Colonic mucosa (tissue), 4 donors: ENCODE measurements at regions not wholly inside any gene's neighbourhood (a gene's known extent, or its start where the extent isn't known, plus 50 kb on each side); places are given as distances from the start of the nearest gene placed in this dataset.

Source experiments
- DNase-seq: peaks from one replicate; pipeline ENCODE4 v3.0.0-alpha.2; 2020
- H3K27ac ChIP-seq: fragments of 200-600 bp; one replicate; pipeline ENCODE4 v1.8.0; 2021
- H3K27me3 ChIP-seq: fragments of 200-600 bp; one replicate; pipeline ENCODE4 v1.8.0; 2021
- H3K36me3 ChIP-seq: fragments of 200-600 bp; one replicate; pipeline ENCODE4 v1.8.0; 2021
- H3K4me1 ChIP-seq: fragments of 200-600 bp; one replicate; pipeline ENCODE4 v1.8.0; 2021; ENCODE audit warnings: mild to moderate bottlenecking
- H3K4me3 ChIP-seq: fragments of 200-600 bp; one replicate; pipeline ENCODE4 v1.8.0; 2021
- H3K9ac ChIP-seq, 2 donors: one replicate each; pipeline ENCODE4 v1.7.0; 2013; ENCODE audit warnings: control low read depth in 2 of 2, low read depth in 2 of 2, low read length in 2 of 2
- H3K9me3 ChIP-seq: fragments of 200-600 bp; one replicate; pipeline ENCODE4 v1.8.0; 2021
- intact Hi-C: fragments of 100-400 bp; cut with DNase I; formaldehyde crosslinking; loops from one replicate; pipeline ENCODE4 v1.14.1; 2022
- TF ChIP-seq, protein P1 (sequence below): fragments of 200-600 bp; IDR thresholded peaks from one replicate; pipeline ENCODE4 v1.8.0; 2022; ENCODE audit warnings: antibody characterized with exemption, mild to moderate bottlenecking
- donor health status: healthy.
- donor health status: DM: no; HTN: no; CAD: no.
- donor health status: DM: no; HTN: no; CAD: no.

GRCh38 chr16:49017501-49017900 lies 264.1 kb downstream of the CBLN1 start:
- intact Hi-C loops, result no loop called here
- no peaks in the 10 kb centered on the region for H3K9me3 ChIP-seq
- H3K4me1 ChIP-seq, result no peaks in the 10 kb centered on the region
- H3K9ac ChIP-seq, result no peak overlapping the region
- no peak overlapping the region for H3K27ac ChIP-seq
- DNase-seq, result no peak
- H3K4me3 ChIP-seq, result no peak overlapping the region
- TF ChIP-seq, protein P1, sequence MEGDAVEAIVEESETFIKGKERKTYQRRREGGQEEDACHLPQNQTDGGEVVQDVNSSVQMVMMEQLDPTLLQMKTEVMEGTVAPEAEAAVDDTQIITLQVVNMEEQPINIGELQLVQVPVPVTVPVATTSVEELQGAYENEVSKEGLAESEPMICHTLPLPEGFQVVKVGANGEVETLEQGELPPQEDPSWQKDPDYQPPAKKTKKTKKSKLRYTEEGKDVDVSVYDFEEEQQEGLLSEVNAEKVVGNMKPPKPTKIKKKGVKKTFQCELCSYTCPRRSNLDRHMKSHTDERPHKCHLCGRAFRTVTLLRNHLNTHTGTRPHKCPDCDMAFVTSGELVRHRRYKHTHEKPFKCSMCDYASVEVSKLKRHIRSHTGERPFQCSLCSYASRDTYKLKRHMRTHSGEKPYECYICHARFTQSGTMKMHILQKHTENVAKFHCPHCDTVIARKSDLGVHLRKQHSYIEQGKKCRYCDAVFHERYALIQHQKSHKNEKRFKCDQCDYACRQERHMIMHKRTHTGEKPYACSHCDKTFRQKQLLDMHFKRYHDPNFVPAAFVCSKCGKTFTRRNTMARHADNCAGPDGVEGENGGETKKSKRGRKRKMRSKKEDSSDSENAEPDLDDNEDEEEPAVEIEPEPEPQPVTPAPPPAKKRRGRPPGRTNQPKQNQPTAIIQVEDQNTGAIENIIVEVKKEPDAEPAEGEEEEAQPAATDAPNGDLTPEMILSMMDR, result no peak
- H3K27me3 ChIP-seq, result no peaks in the 10 kb centered on the region
- no peaks in the 10 kb centered on the region for H3K36me3 ChIP-seq

DNA sequence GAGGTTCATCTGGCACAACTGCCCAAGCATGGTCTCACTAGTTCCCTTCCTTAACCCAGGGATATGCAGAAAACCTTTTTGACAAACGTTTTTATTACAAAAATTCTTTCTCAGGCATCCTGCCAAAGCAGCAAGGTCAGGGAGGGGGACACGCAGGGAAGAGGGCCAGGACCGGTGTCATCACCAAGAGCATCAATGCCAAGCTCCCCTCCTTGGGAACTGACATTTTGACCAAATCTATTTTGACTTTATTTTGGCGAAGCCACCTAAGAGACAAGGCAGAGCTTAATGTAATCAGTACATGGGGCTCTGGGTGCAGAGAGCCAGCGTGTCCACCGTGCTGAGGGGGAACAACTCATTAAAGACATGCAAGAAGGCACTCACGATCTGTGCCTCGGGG lies 265.2 kb downstream of the CBLN1 start:
- H3K36me3 ChIP-seq, result no peaks in the 10 kb centered on the region
- no peaks in the 10 kb centered on the region for H3K9me3 ChIP-seq
- no peaks in the 10 kb centered on the region for H3K4me1 ChIP-seq
- TF ChIP-seq, protein P1, result no peak
- no peak for DNase-seq
- no peaks in the 10 kb centered on the region for H3K27me3 ChIP-seq
- H3K4me3 ChIP-seq, result no peak overlapping the region
- intact Hi-C loops, result no loop called here
- no peak overlapping the region for H3K27ac ChIP-seq
- no peak overlapping the region for H3K9ac ChIP-seq

DNA sequence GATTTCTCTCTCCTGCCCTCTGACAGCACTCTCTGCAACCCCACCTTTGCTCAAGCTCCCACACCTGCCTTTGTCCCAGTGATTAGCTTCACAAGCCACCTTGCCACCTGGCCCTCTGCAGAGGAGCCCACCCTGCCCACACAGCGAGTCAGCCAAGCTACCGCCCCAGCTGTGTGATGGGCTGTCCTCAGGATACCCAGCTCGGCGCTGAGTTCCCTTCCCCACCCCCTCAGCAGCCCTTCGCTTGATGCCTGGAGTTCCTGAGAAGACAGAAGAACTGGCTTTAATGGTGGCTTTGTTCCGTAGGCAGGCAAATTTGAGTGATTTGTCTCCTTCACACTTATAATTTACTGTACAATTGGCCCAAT lies 266.4 kb downstream of the CBLN1 start:
- no peaks in the 10 kb centered on the region for H3K36me3 ChIP-seq
- H3K4me1 ChIP-seq, result no peaks in the 10 kb centered on the region
- TF ChIP-seq, protein P1, result no peak
- H3K9me3 ChIP-seq, result no peaks in the 10 kb centered on the region
- no peak overlapping the region for H3K27ac ChIP-seq
- DNase-seq, result no peak
- intact Hi-C loops, result no loop called here
- no peak overlapping the region for H3K4me3 ChIP-seq
- H3K27me3 ChIP-seq, result no peaks in the 10 kb centered on the region
- no peak overlapping the region for H3K9ac ChIP-seq

DNA sequence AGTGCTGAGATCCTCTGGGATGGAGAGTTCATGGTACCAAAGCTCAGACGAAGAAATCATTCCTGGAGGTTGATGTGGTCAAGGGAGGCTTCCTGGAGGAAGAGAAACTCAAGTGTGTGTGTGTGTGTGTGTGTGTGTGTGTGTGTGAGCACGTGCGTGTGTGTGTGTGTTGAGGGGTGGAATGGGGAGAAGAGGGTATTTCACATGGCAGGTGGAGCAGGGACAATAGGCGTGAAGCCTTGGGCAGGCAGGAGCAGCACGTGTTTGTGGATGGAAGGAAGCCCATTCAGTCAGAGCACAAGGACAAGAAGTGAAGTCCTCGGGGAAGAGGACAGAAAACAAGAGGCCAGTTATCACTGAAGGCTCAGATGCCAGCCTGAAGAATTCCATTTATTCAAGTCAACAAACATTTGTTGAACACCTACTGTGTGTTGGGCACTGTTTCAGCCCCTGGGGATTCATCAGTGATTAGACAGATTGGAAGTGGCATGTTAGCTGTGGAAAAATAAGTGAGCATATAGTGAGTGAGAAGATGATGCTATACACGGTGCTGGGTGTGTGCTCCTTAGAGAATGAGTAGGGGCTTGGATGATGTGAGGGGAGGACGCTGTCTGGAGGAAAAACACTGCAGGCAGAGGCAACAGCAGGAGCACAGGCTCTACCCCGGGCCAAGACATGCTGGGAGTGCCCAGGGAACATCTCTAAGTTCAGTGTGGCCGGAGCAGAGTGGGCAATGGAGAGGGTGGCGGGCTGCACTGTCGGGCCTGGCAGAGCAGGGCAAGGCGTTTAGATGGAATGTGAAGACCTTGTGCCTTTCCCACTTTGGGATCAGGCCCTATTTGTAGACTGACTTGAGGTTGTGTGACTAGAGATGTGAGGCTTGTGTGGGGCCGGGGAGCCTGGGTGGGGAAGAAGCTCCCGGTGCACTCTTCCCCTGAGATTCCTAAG lies 267.1 kb downstream of the CBLN1 start:
- H3K4me1 ChIP-seq, result no peaks in the 10 kb centered on the region
- H3K27me3 ChIP-seq, result no peaks in the 10 kb centered on the region
- H3K9ac ChIP-seq, result no peak overlapping the region
- intact Hi-C loops, result no loop called here
- no peak overlapping the region for H3K4me3 ChIP-seq
- no peak overlapping the region for H3K27ac ChIP-seq
- no peak for DNase-seq
- no peaks in the 10 kb centered on the region for H3K36me3 ChIP-seq
- TF ChIP-seq, protein P1, result no peak
- H3K9me3 ChIP-seq, result no peaks in the 10 kb centered on the region

GRCh38 chr16:49013727-49014080 lies 267.9 kb downstream of the CBLN1 start:
- intact Hi-C loops, result no loop called here
- H3K4me1 ChIP-seq, result no peaks in the 10 kb centered on the region
- TF ChIP-seq, protein P1, result no peak
- no peaks in the 10 kb centered on the region for H3K27me3 ChIP-seq
- no peak overlapping the region for H3K4me3 ChIP-seq
- H3K36me3 ChIP-seq, result no peaks in the 10 kb centered on the region
- H3K9ac ChIP-seq, result no peak overlapping the region
- H3K27ac ChIP-seq, result no peak overlapping the region
- H3K9me3 ChIP-seq, result no peaks in the 10 kb centered on the region
- DNase-seq, result no peak
